ENCODE measurements at regions not wholly inside any gene's neighbourhood (a gene's known extent, or its start where the extent isn't known, plus 50 kb on each side); places are given as distances from the start of the nearest gene placed in this dataset.

GRCh38 chr16:73697336-73697735 is 599.3 kb upstream of the PSMD7 start:
- DNase-seq = no peak
- no peaks in the 10 kb centered on the region for H3K27me3 ChIP-seq
- ATAC-seq (ENCODE audit: low FRiP score in 2 of 2) = no peak
- no peak for TF ChIP-seq POLR2AphosphoS5 (IDR thresholded peaks at IDR 0.05)
- H3K36me3 ChIP-seq = no peaks in the 10 kb centered on the region
- H3K4me1 ChIP-seq = no peaks in the 10 kb centered on the region
- H3K27ac ChIP-seq = no peak overlapping the region
- H3K4me3 ChIP-seq = no peak overlapping the region
- H3K9me3 ChIP-seq = no peaks in the 10 kb centered on the region

- ATAC-seq (ENCODE audit: low FRiP score in 2 of 2) = no peak
- Histone ChIP-seq H3K4me3 (no peak overlapping the region), H3K4me1 (no peaks in the 10 kb centered on the region), H3K27ac (no peak overlapping the region), H3K36me3 (no peaks in the 10 kb centered on the region), H3K9me3 (no peaks in the 10 kb centered on the region), H3K27me3 (no peaks in the 10 kb centered on the region)
- 39 to 49% methylated on average over 3 of the region's 3 CpGs for WGBS, 2 donors
- TF ChIP-seq POLR2A (IDR thresholded peaks at IDR 0.05) = no peak
- TF ChIP-seq CTCF (IDR thresholded peaks at IDR 0.05) = no peak
- DNase-seq = no peak
These were observed 603.8 kb upstream of the PSMD7 start for GRCh38 chr16:73692861-73693260.

GRCh38 chr16:73683804-73684203 is 612.8 kb upstream of the PSMD7 start:
- no peaks in the 10 kb centered on the region for H3K27me3 ChIP-seq
- WGBS, 2 donors = 83 to 84% methylated on average over 2 of the region's 2 CpGs
- no peaks in the 10 kb centered on the region for H3K9me3 ChIP-seq
- DNase-seq = no peak
- H3K36me3 ChIP-seq = no peaks in the 10 kb centered on the region
- no peaks in the 10 kb centered on the region for H3K4me1 ChIP-seq
- H3K4me3 ChIP-seq = no peak overlapping the region
- TF ChIP-seq EP300 (IDR thresholded peaks at IDR 0.05) (no peak), CTCF (IDR thresholded peaks at IDR 0.05) (no peak), POLR2A (IDR thresholded peaks at IDR 0.05) (no peak), POLR2AphosphoS5 (IDR thresholded peaks at IDR 0.05) (no peak)
- H3K27ac ChIP-seq = no peak overlapping the region
- ATAC-seq (ENCODE audit: low FRiP score in 2 of 2) = no peak

GRCh38 chr16:73672135-73672534 is 624.2 kb upstream of the ZFHX3 start:
- no peak overlapping the region for H3K4me3 ChIP-seq
- no peaks in the 10 kb centered on the region for H3K27me3 ChIP-seq
- ATAC-seq (ENCODE audit: low FRiP score in 2 of 2) (no peak), DNase-seq (no peak)
- TF ChIP-seq POLR2AphosphoS5 (IDR thresholded peaks at IDR 0.05) (no peak), POLR2A (IDR thresholded peaks at IDR 0.05) (no peak), CTCF (IDR thresholded peaks at IDR 0.05) (no peak), EP300 (IDR thresholded peaks at IDR 0.05) (no peak)
- 60 to 64% methylated on average over 3 of the region's 3 CpGs for WGBS, 2 donors
- no peaks in the 10 kb centered on the region for H3K36me3 ChIP-seq
- H3K27ac ChIP-seq = no peak overlapping the region
- peaks cover 0 to 4% (median 0%) of the 10 kb centered on the region in 4 donors for H3K9me3 ChIP-seq
- H3K4me1 ChIP-seq = no peaks in the 10 kb centered on the region

GRCh38 chr16:73670836-73671820 is 623.2 kb upstream of the ZFHX3 start:
- Histone ChIP-seq H3K4me1 (no peaks in the 10 kb centered on the region), H3K4me3 (no peak overlapping the region), H3K9me3 (peaks cover 0 to 4% (median 0%) of the 10 kb centered on the region in 4 donors), H3K27me3 (no peaks in the 10 kb centered on the region), H3K27ac (no peak overlapping the region), H3K36me3 (no peaks in the 10 kb centered on the region)
- WGBS, 2 donors = 40 to 45% methylated on average over 11 of the region's 11 CpGs
- no peak for ATAC-seq (ENCODE audit: low FRiP score in 2 of 2)
- DNase-seq = no peak
- TF ChIP-seq POLR2AphosphoS5 (IDR thresholded peaks at IDR 0.05) (no peak), EP300 (IDR thresholded peaks at IDR 0.05) (no peak), CTCF (IDR thresholded peaks at IDR 0.05) (no peak), POLR2A (IDR thresholded peaks at IDR 0.05) (no peak)

Data from upper lobe of left lung (tissue), 6 donors.